ENCODE measurements at regions not wholly inside any gene's neighbourhood (a gene's known extent, or its start where the extent isn't known, plus 50 kb on each side); places are given as distances from the start of the nearest gene placed in this dataset.

DNA sequence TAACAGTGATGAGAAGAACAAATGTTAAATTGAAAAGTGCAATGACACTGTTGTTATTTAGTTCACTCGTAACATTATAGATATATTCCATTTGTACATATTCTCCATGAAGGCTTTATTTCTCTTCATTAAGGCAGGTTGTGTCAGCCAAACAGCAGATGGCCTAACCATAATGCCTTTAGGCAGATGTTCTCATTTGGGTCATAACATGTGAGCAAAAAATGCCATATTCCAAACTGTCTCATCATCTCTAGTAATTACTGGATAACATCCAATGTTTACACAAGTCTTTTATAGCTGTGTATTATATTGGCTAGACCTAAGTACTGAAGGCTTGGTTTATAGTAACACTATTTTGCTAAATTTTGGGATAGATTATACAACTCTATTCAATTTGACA is 87.2 kb upstream of the CHODL start:
- DNase-seq (ENCODE audit: low read depth, low spot score): no peak
- ChIA-PET CTCF (no interaction called here), POLR2A (no interaction called here)
- H3K27ac ChIP-seq (ENCODE audit: low read depth, low read length): no peak overlapping the region
- H3K27me3 ChIP-seq (ENCODE audit: control insufficient read depth, insufficient read depth, low read length): no peaks in the 10 kb centered on the region
- TF ChIP-seq, protein P1, sequence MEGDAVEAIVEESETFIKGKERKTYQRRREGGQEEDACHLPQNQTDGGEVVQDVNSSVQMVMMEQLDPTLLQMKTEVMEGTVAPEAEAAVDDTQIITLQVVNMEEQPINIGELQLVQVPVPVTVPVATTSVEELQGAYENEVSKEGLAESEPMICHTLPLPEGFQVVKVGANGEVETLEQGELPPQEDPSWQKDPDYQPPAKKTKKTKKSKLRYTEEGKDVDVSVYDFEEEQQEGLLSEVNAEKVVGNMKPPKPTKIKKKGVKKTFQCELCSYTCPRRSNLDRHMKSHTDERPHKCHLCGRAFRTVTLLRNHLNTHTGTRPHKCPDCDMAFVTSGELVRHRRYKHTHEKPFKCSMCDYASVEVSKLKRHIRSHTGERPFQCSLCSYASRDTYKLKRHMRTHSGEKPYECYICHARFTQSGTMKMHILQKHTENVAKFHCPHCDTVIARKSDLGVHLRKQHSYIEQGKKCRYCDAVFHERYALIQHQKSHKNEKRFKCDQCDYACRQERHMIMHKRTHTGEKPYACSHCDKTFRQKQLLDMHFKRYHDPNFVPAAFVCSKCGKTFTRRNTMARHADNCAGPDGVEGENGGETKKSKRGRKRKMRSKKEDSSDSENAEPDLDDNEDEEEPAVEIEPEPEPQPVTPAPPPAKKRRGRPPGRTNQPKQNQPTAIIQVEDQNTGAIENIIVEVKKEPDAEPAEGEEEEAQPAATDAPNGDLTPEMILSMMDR (IDR thresholded peaks at IDR 0.05; ENCODE audit: low read depth, low read length): no peak
- H3K4me3 ChIP-seq (ENCODE audit: low read depth, low read length): no peak overlapping the region
- H3K9me3 ChIP-seq (ENCODE audit: control insufficient read depth, insufficient read depth, low read length): peaks cover 13% of the 10 kb centered on the region

DNA sequence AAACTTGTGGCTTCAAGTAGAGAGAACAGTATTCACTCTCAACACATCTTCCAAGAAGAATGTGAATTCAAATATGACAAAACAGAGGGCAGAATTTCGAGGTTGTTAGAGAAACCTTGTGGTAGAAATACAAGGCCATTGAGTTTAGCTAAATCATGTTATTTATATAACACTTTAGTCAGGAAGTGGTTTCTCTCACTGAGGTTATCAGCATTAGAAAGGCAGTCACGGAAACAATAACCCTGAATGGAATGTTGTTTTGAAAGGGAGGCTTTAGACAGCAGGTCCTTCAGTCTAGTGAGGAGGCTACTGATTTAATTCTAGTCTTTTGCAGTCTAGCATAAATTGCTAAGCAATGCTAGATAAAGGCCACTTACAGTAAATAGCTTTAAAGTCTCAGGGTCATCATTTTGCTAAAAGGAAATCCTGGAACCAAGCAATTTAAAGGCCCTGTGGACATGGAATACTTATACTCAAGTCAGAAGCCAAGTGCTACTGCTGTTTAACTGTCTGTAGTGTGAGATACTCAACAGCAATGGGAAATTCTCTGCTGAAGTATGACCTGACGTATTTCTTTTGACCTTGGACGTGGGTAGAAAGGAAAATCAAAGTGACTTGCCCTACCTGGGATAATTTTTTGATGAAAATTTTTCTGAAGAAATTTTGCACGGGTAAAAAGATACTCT is 89.0 kb upstream of the CHODL start:
- Histone ChIP-seq H3K9me3 (ENCODE audit: control insufficient read depth, insufficient read depth, low read length) (peaks cover 19% of the 10 kb centered on the region), H3K4me3 (ENCODE audit: low read depth, low read length) (no peak overlapping the region), H3K27me3 (ENCODE audit: control insufficient read depth, insufficient read depth, low read length) (no peaks in the 10 kb centered on the region), H3K27ac (ENCODE audit: low read depth, low read length) (no peak overlapping the region)
- POLR2A ChIA-PET: no interaction called here
- DNase-seq (ENCODE audit: low read depth, low spot score): no peak
- TF ChIP-seq, protein P1 (IDR thresholded peaks at IDR 0.05; ENCODE audit: low read depth, low read length): no peak
- CTCF ChIA-PET: no interaction called here

DNA sequence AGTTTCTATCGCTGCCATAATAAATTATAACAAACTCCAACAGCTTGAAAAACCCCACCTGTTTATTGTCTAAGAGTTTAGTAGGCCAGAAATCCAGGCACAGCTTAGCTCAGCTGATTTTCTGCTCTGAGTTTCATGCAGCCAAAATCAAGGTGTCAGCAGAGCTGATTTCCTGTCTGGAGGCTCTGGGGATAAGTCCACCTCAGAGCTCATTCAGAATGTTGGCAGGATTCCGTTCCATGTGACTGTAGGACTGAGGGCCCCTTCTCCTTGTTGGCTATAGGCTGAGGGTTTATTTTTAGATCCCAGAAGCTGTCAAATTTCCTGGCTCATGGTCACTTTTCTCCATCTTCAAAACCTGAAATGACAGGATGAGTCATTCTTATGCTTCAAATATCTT is 91.6 kb upstream of the CHODL start:
- POLR2A ChIA-PET: no interaction called here
- H3K4me3 ChIP-seq (ENCODE audit: low read depth, low read length): no peak overlapping the region
- DNase-seq (ENCODE audit: low read depth, low spot score): no peak
- no peaks in the 10 kb centered on the region for H3K27me3 ChIP-seq (ENCODE audit: control insufficient read depth, insufficient read depth, low read length)
- peaks cover 19% of the 10 kb centered on the region; the same call in 1 of the 2 replicates for H3K9me3 ChIP-seq (ENCODE audit: control insufficient read depth, insufficient read depth, low read length)
- CTCF ChIA-PET: no interaction called here
- H3K27ac ChIP-seq (ENCODE audit: low read depth, low read length): no peak overlapping the region
- TF ChIP-seq, protein P1 (IDR thresholded peaks at IDR 0.05; ENCODE audit: low read depth, low read length): no peak

DNA sequence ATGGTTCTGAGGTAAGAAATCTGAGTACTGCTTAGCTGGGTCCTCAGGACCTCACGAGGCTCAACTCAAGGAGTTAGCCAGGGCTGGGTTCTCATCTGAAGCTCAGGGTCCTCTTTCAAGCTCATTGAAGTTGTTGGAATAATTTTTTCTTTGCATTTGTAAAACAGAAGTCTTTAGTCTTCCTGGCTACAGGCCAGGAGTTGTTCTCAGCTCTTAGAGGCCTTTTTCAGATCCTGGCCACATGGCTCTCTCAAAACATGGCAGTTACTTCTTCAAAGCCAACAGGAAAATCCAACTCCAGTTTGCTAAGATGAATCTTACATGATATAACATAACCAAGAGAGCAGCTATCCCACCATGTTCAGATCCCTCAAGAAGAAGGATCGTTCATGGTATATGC is 92.3 kb upstream of the CHODL start:
- Histone ChIP-seq H3K4me3 (ENCODE audit: low read depth, low read length) (no peak overlapping the region), H3K9me3 (ENCODE audit: control insufficient read depth, insufficient read depth, low read length) (peaks cover 19% of the 10 kb centered on the region; the same call in 1 of the 2 replicates), H3K27me3 (ENCODE audit: control insufficient read depth, insufficient read depth, low read length) (no peaks in the 10 kb centered on the region), H3K27ac (ENCODE audit: low read depth, low read length) (no peak overlapping the region)
- CTCF ChIA-PET: no interaction called here
- TF ChIP-seq, protein P1 (IDR thresholded peaks at IDR 0.05; ENCODE audit: low read depth, low read length): no peak
- DNase-seq (ENCODE audit: low read depth, low spot score): no peak
- POLR2A ChIA-PET: no interaction called here

DNA sequence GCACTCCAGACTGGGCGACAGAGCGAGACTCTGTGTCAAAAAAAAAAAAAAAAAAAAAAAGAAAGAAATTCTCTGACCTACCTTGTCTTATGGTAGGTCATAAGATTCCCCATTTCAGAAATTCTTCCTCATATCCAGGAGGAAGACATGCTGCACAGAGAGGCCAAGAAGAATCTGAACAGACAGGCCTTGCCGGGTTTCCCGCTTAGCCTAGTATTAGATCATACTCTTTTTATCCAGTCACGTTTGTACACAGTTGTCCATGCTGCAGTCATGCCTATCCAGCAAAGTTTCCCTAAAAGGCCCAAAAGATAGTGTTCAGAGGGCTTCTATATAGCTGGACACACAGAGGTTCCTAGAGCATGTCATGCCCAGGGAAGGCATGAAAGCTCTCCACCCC is 93.6 kb upstream of the CHODL start:
- ChIA-PET CTCF (no interaction called here), POLR2A (no interaction called here)
- Histone ChIP-seq H3K9me3 (ENCODE audit: control insufficient read depth, insufficient read depth, low read length) (peaks cover 16% of the 10 kb centered on the region; the same call in 1 of the 2 replicates), H3K4me3 (ENCODE audit: low read depth, low read length) (no peak overlapping the region), H3K27ac (ENCODE audit: low read depth, low read length) (no peak overlapping the region), H3K27me3 (ENCODE audit: control insufficient read depth, insufficient read depth, low read length) (no peaks in the 10 kb centered on the region)
- TF ChIP-seq, protein P1 (IDR thresholded peaks at IDR 0.05; ENCODE audit: low read depth, low read length): no peak
- no peak for DNase-seq (ENCODE audit: low read depth, low spot score)
